SK-N-SH treated with all-trans-retinoic acid at 6 μM for 48 hours (cell line): ENCODE measurements at regions not wholly inside any gene's neighbourhood (a gene's known extent, or its start where the extent isn't known, plus 50 kb on each side); places are given as distances from the start of the nearest gene placed in this dataset.

Experiments used
- ATAC-seq: fragments of 200-7000 bp; cut with Tn5 transposase; 3 replicates; pipeline ENCODE4 v1.9.1; 2020; ENCODE audit warnings: mild to moderate bottlenecking, moderate library complexity
- ARNTL ChIP-seq: fragments of 450-650 bp; formaldehyde crosslinking; IDR thresholded peaks from 2 replicates; pipeline ENCODE4 v1.5.0; 2020; ENCODE audit warnings: low read depth, mild to moderate bottlenecking, moderate library complexity, borderline replicate concordance
- BACH2 ChIP-seq: fragments of 250-450 bp; sonication (Bioruptor Pico); IDR thresholded peaks from 2 replicates; pipeline ENCODE4 v1.9.0; 2021; ENCODE audit warnings: mild to moderate bottlenecking, borderline replicate concordance
- CREB5 ChIP-seq: fragments of 250-450 bp; sonication (Bioruptor Pico); IDR thresholded peaks from 2 replicates; pipeline ENCODE4 v1.5.1; 2020; ENCODE audit warnings: low read depth, mild to moderate bottlenecking, moderate library complexity
- CSDC2 ChIP-seq: fragments of 250-450 bp; sonication (Bioruptor Pico); IDR thresholded peaks from 2 replicates; pipeline ENCODE4 v1.5.0; 2020; ENCODE audit warnings: mild to moderate bottlenecking, moderate library complexity
- GLIS3 ChIP-seq: fragments of 250-450 bp; sonication (Bioruptor Pico); IDR thresholded peaks from 2 replicates; pipeline ENCODE4 v1.5.0; 2020; ENCODE audit warnings: mild to moderate bottlenecking, moderate library complexity
- ISL1 ChIP-seq: fragments of 250-450 bp; sonication (Bioruptor Pico); IDR thresholded peaks from 2 replicates; pipeline ENCODE4 v2.1.2; 2022; ENCODE audit warnings: mild to moderate bottlenecking, moderate library complexity
- OSR1 ChIP-seq: fragments of 250-450 bp; sonication (Bioruptor Pico); IDR thresholded peaks from 2 replicates; pipeline ENCODE4 v1.8.0; 2022; ENCODE audit warnings: moderate library complexity, mild to moderate bottlenecking, inconsistent platforms
- PPARA ChIP-seq: fragments of 250-450 bp; sonication (Bioruptor Pico); IDR thresholded peaks from 2 replicates; pipeline ENCODE4 v1.5.0; 2020; ENCODE audit warnings: mild to moderate bottlenecking, borderline replicate concordance
- RARB ChIP-seq: fragments of 250-450 bp; sonication (Bioruptor Pico); IDR thresholded peaks from 2 replicates; pipeline ENCODE4 v1.8.0; 2021; ENCODE audit warnings: mild to moderate bottlenecking, moderate library complexity
- SNAI2 ChIP-seq: fragments of 250-450 bp; sonication (Bioruptor Pico); IDR thresholded peaks from 2 replicates; pipeline ENCODE4 v1.5.0; 2020; ENCODE audit warnings: mild to moderate bottlenecking, moderate library complexity
- TCF4 ChIP-seq: fragments of 250-450 bp; sonication (Bioruptor Pico); IDR thresholded peaks from 2 replicates; pipeline ENCODE4 v1.8.0; 2021; ENCODE audit warnings: mild to moderate bottlenecking, moderate library complexity, borderline replicate concordance
- TOX ChIP-seq: fragments of 250-450 bp; sonication (Bioruptor Pico); IDR thresholded peaks from 2 replicates; pipeline ENCODE4 v1.8.0; 2021; ENCODE audit warnings: mild to moderate bottlenecking, moderate library complexity, borderline replicate concordance
- TSHZ2 ChIP-seq: fragments of 250-450 bp; sonication (Bioruptor Pico); IDR thresholded peaks from 2 replicates; pipeline ENCODE4 v1.5.0; 2020; ENCODE audit warnings: mild to moderate bottlenecking, moderate library complexity
- ZC3H10 ChIP-seq: fragments of 250-450 bp; sonication (Bioruptor Pico); IDR thresholded peaks from 2 replicates; pipeline ENCODE4 v1.5.1; 2021; ENCODE audit warnings: mild to moderate bottlenecking, moderate library complexity
- ZFP3 ChIP-seq: fragments of 250-450 bp; sonication (Bioruptor Pico); IDR thresholded peaks from 2 replicates; pipeline ENCODE4 v1.5.0; 2020; ENCODE audit warnings: mild to moderate bottlenecking, moderate library complexity
- ZFP30 ChIP-seq: fragments of 450-650 bp; formaldehyde crosslinking; IDR thresholded peaks from 2 replicates; pipeline ENCODE4 v1.5.0; 2022; ENCODE audit warnings: mild to moderate bottlenecking, moderate library complexity
- ZNF565 ChIP-seq: fragments of 450-650 bp; formaldehyde crosslinking; conservative IDR thresholded peaks from 2 replicates; pipeline ENCODE4 v1.5.0; 2020; ENCODE audit warnings: low read depth, mild to moderate bottlenecking, moderate library complexity
- ZNF8 ChIP-seq: fragments of 450-650 bp; formaldehyde crosslinking; IDR thresholded peaks from 2 replicates; pipeline ENCODE4 v1.5.0; 2020; ENCODE audit warnings: mild to moderate bottlenecking, moderate library complexity
- TF ChIP-seq, protein P1 (sequence below): fragments of 250-450 bp; sonication (Bioruptor Pico); IDR thresholded peaks from 2 replicates; pipeline ENCODE4 v1.5.1; 2021; ENCODE audit warnings: mild to moderate bottlenecking, moderate library complexity
- TF ChIP-seq, protein P2 (sequence below): fragments of 250-450 bp; sonication (Bioruptor Pico); IDR thresholded peaks from 2 replicates; pipeline ENCODE4 v1.8.0; 2020; ENCODE audit warnings: mild to moderate bottlenecking, moderate library complexity, borderline replicate concordance
- TF ChIP-seq, protein P3 (sequence below): fragments of 250-450 bp; sonication (Bioruptor Pico); IDR thresholded peaks from 2 replicates; pipeline ENCODE4 v1.8.0; 2021; ENCODE audit warnings: low read depth, mild to moderate bottlenecking, moderate library complexity, borderline replicate concordance

DNA sequence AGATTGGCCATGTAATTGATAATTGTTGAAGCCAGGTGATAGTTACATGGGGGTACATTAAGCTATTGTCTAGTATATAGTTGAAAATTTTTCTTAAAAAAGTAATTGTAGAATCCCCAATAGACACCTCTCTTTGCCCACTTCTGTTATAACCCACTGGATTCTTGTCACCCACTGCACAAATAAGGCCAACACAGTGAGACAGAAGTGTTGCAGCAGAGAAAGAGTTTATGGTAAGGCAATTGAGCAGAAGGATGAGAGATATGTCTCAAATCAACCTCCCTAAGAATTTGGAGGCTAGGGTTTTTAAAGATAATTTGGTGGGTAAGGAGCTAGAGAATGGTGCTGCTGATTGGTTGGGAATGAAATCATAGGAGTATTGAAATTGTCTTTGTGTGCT lies 270.3 kb upstream of the TAC1 start:
- no peak for TF ChIP-seq TOX (CRISPR knock-in tag)
- TF ChIP-seq, protein P1, sequence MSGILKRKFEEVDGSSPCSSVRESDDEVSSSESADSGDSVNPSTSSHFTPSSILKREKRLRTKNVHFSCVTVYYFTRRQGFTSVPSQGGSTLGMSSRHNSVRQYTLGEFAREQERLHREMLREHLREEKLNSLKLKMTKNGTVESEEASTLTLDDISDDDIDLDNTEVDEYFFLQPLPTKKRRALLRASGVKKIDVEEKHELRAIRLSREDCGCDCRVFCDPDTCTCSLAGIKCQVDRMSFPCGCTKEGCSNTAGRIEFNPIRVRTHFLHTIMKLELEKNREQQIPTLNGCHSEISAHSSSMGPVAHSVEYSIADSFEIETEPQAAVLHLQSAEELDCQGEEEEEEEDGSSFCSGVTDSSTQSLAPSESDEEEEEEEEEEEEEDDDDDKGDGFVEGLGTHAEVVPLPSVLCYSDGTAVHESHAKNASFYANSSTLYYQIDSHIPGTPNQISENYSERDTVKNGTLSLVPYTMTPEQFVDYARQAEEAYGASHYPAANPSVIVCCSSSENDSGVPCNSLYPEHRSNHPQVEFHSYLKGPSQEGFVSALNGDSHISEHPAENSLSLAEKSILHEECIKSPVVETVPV (CRISPR knock-in tag) = no peak
- no peak for TF ChIP-seq GLIS3 (CRISPR knock-in tag)
- TF ChIP-seq BACH2 (CRISPR knock-in tag) = no peak
- TF ChIP-seq ZNF565 = no peak
- TF ChIP-seq TCF4 (CRISPR knock-in tag) = no peak
- TF ChIP-seq ZNF8 (CRISPR knock-in tag) = no peak
- no peak for TF ChIP-seq TSHZ2 (CRISPR knock-in tag)
- no peak for TF ChIP-seq ZC3H10 (CRISPR knock-in tag)
- no peak for TF ChIP-seq CSDC2 (CRISPR knock-in tag)
- TF ChIP-seq, protein P2, sequence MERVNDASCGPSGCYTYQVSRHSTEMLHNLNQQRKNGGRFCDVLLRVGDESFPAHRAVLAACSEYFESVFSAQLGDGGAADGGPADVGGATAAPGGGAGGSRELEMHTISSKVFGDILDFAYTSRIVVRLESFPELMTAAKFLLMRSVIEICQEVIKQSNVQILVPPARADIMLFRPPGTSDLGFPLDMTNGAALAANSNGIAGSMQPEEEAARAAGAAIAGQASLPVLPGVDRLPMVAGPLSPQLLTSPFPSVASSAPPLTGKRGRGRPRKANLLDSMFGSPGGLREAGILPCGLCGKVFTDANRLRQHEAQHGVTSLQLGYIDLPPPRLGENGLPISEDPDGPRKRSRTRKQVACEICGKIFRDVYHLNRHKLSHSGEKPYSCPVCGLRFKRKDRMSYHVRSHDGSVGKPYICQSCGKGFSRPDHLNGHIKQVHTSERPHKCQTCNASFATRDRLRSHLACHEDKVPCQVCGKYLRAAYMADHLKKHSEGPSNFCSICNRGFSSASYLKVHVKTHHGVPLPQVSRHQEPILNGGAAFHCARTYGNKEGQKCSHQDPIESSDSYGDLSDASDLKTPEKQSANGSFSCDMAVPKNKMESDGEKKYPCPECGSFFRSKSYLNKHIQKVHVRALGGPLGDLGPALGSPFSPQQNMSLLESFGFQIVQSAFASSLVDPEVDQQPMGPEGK (CRISPR knock-in tag) = no peak
- TF ChIP-seq ZFP30 (CRISPR knock-in tag) = no peak
- TF ChIP-seq ARNTL (CRISPR knock-in tag) = no peak
- TF ChIP-seq CREB5 = no peak
- no peak for TF ChIP-seq PPARA (CRISPR knock-in tag)
- no peak for TF ChIP-seq OSR1 (CRISPR knock-in tag)
- no peak for TF ChIP-seq RARB
- TF ChIP-seq, protein P3, sequence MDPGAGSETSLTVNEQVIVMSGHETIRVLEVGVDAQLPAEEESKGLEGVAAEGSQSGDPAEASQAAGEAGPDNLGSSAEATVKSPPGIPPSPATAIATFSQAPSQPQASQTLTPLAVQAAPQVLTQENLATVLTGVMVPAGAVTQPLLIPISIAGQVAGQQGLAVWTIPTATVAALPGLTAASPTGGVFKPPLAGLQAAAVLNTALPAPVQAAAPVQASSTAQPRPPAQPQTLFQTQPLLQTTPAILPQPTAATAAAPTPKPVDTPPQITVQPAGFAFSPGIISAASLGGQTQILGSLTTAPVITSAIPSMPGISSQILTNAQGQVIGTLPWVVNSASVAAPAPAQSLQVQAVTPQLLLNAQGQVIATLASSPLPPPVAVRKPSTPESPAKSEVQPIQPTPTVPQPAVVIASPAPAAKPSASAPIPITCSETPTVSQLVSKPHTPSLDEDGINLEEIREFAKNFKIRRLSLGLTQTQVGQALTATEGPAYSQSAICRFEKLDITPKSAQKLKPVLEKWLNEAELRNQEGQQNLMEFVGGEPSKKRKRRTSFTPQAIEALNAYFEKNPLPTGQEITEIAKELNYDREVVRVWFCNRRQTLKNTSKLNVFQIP = no peak
- no peak for TF ChIP-seq ZFP3 (CRISPR knock-in tag)
- TF ChIP-seq ISL1 (CRISPR knock-in tag) = no peak

GRCh38 chr7:97466071-97466470 lies 265.8 kb upstream of the TAC1 start:
- ATAC-seq = no peak
- TF ChIP-seq OSR1 (CRISPR knock-in tag) (no peak), PPARA (CRISPR knock-in tag) (no peak), ZFP30 (CRISPR knock-in tag) (no peak), BACH2 (CRISPR knock-in tag) (no peak), ZNF565 (no peak), ISL1 (CRISPR knock-in tag) (no peak), TSHZ2 (CRISPR knock-in tag) (no peak), SNAI2 (CRISPR knock-in tag) (no peak), CREB5 (no peak)
- TF ChIP-seq, protein P1 (CRISPR knock-in tag) = no peak
- TF ChIP-seq, protein P2 (CRISPR knock-in tag) = no peak

More for the DNA sequence above, 270.3 kb upstream of the TAC1 start:
- ATAC-seq = no peak
